Right lobe of liver (tissue), 6 donors: ENCODE measurements at regions not wholly inside any gene's neighbourhood (a gene's known extent, or its start where the extent isn't known, plus 50 kb on each side); places are given as distances from the start of the nearest gene placed in this dataset.
"Not testable (repeated sequence)": the region's sequence is repeated elsewhere in the genome, so short reads cannot be mapped to it uniquely, and the experiment has no call there.

Experiments
- ATAC-seq, 4 donors: fragments of 200-7000 bp; cut with Tn5 transposase; one replicate each; pipeline ENCODE4 v1.9.1; 2020; ENCODE audit warnings: mild to moderate bottlenecking in 4 of 4, moderate library complexity in 4 of 4
- DNase-seq, 3 donors: peaks; one replicate each; pipeline ENCODE4 v3.0.0-alpha.2; 2020
- H3K27ac ChIP-seq, 3 donors: fragments of 200-600 bp; one replicate each; pipeline ENCODE4 v1.8.0; 2022
- H3K27me3 ChIP-seq, 2 donors: fragments of 200-600 bp; one replicate each; pipeline ENCODE4 v1.8.0; 2022
- H3K36me3 ChIP-seq, 4 donors: fragments of 200-600 bp; sonication (generic) in 1 of 4; one replicate each; pipeline versions ENCODE4 v1.5.1 to v1.8.0; 2017 to 2022; ENCODE audit warnings: control low read depth in 1 of 4
- H3K4me1 ChIP-seq, 4 donors: fragments of 200-600 bp; sonication (generic) in 1 of 4; one replicate each; pipeline versions ENCODE4 v1.5.1 to v1.8.0; 2017 to 2022; ENCODE audit warnings: control low read depth in 1 of 4
- H3K4me3 ChIP-seq, 3 donors: fragments of 200-600 bp; one replicate each; pipeline ENCODE4 v1.8.0; 2022
- H3K9me3 ChIP-seq, 4 donors: fragments of 200-600 bp; sonication (generic) in 1 of 4; one replicate each; pipeline versions ENCODE4 v1.5.1 to v1.8.0; 2017 to 2022; ENCODE audit warnings: control low read depth in 1 of 4
- POLR2A ChIP-seq: fragments of 450-650 bp; IDR thresholded peaks from one replicate; pipeline ENCODE4 v1.6.1; 2017; ENCODE audit warnings: antibody characterized with exemption, mild to moderate bottlenecking
- WGBS: methylation state at CpG from one replicate; pipeline ENCODE4 v1.1.6; 2018; ENCODE audit warnings: low coverage, low lambda C conversion rate; ENCODE audit not compliant: insufficient coverage; ENCODE audit errors: missing lambda C conversion rate; 5-methylcytosine and 5-hydroxymethylcytosine counted together
- intact Hi-C, 2 donors: fragments of 100-400 bp; cut with DNase I; formaldehyde crosslinking; loops; one replicate each; pipeline versions ENCODE4 v1.11.2 to v1.14.1; 2022
- TF ChIP-seq, protein P1 (sequence below), 4 donors: fragments of 200-600 bp in 3 of 4; fragments of 450-650 bp in 1 of 4; IDR thresholded peaks; one replicate each; pipeline versions ENCODE4 v1.5.1 to v1.8.0; 2016 to 2022; ENCODE audit warnings: antibody characterized with exemption in 4 of 4, mild to moderate bottlenecking in 2 of 4
- donor health status: DM: no; HTN: yes; CAD: no.
- donor health status: DM: no; HTN: no; CAD: no.
- donor health status: DM: no; HTN: no; CAD: no.
- donor health status: DM: no; HTN: yes; CAD: no.
- donor health status: DM: no; HTN: yes; CAD: no.

DNA sequence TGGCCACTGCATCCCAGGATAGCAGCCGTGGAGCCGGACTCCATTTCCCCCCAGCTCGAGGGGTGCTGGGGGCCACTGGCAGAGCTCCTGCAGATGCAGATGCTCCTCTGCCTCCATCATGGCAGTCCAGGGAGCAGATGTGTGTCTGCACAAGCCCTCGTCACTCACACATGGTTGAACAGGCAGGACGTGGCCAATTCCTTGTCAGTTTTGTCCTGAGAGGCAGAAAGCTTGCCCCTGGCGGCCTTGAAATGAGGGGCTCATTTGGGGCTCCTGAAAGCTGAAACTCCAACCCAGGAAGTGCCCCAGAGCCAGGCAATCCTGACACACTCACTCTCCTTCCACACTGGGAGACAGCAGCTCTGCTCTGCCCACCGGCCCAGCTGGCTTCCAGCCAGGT is 100.9 kb upstream of the C14orf180 start:
- no peak overlapping the region for H3K4me3 ChIP-seq
- H3K4me1 ChIP-seq = no peaks in the 10 kb centered on the region
- no peak for DNase-seq
- no peak for ATAC-seq
- TF ChIP-seq POLR2A = no peak
- intact Hi-C loops = no loop called here
- no peaks in the 10 kb centered on the region for H3K36me3 ChIP-seq
- H3K27me3 ChIP-seq = no peaks in the 10 kb centered on the region
- H3K9me3 ChIP-seq = no peaks in the 10 kb centered on the region
- H3K27ac ChIP-seq = no peak overlapping the region
- no CpG with 5 or more reads among the region's 7 CpGs for WGBS

DNA sequence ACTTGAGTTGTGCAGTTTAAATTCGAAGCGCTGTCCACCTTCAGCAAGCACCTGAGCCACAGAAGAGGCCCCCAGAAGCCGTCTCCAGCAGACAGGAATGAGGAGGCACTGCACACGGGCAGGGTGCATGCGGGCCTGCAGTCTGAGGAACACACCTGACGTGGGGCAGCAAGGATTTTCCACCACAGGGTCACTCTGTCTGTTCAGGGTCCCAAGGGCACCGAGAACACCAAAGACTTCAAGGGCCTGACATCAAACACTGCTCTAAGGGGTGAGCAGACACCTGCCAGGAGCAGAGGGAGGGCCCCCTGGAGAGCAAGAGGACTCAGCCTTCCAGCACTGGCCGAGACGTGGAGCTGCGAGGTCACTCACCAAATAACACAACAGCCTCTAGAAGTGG is 99.7 kb upstream of the C14orf180 start:
- Histone ChIP-seq H3K4me1 (no peaks in the 10 kb centered on the region), H3K36me3 (no peaks in the 10 kb centered on the region), H3K27ac (no peak overlapping the region), H3K27me3 (no peaks in the 10 kb centered on the region), H3K9me3 (no peaks in the 10 kb centered on the region), H3K4me3 (no peak overlapping the region)
- no peak for ATAC-seq
- no peak for DNase-seq
- WGBS = 55% methylated on average over 5 of the region's 10 CpGs
- TF ChIP-seq, protein P1, sequence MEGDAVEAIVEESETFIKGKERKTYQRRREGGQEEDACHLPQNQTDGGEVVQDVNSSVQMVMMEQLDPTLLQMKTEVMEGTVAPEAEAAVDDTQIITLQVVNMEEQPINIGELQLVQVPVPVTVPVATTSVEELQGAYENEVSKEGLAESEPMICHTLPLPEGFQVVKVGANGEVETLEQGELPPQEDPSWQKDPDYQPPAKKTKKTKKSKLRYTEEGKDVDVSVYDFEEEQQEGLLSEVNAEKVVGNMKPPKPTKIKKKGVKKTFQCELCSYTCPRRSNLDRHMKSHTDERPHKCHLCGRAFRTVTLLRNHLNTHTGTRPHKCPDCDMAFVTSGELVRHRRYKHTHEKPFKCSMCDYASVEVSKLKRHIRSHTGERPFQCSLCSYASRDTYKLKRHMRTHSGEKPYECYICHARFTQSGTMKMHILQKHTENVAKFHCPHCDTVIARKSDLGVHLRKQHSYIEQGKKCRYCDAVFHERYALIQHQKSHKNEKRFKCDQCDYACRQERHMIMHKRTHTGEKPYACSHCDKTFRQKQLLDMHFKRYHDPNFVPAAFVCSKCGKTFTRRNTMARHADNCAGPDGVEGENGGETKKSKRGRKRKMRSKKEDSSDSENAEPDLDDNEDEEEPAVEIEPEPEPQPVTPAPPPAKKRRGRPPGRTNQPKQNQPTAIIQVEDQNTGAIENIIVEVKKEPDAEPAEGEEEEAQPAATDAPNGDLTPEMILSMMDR (IDR thresholded peaks at IDR 0.05) = no peak
- TF ChIP-seq POLR2A = no peak
- intact Hi-C loops = no loop called here

DNA sequence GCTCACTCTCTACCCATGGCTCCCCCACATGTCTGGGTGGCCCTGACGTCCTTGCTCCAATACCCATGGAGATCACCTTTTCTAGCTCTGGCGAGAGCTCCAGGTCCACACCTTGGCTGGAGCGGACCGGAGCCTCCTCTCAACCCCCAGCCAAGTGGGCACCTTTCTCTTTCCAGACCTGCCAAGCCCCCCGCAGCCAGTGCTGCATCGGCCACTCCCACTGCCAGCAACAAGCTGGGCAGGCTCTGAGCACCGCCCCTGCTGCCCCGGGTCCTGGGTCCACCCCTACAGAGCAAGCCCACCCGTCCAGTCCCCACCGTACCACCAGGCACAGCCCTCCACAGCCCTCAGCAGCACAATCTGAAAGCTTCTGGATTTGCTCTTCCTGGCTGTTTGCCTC is 98.2 kb upstream of the C14orf180 start:
- Histone ChIP-seq H3K4me3 (no peak overlapping the region), H3K9me3 (no peaks in the 10 kb centered on the region), H3K27me3 (no peaks in the 10 kb centered on the region), H3K27ac (no peak overlapping the region), H3K4me1 (no peaks in the 10 kb centered on the region), H3K36me3 (no peaks in the 10 kb centered on the region)
- WGBS = 57% methylated on average over 1 of the region's 10 CpGs
- intact Hi-C loops = no loop called here
- TF ChIP-seq, protein P1 (IDR thresholded peaks at IDR 0.05) = no peak
- TF ChIP-seq POLR2A = no peak
- DNase-seq (no peak), ATAC-seq (peak in 1 of 4 donors; percentile 26)

DNA sequence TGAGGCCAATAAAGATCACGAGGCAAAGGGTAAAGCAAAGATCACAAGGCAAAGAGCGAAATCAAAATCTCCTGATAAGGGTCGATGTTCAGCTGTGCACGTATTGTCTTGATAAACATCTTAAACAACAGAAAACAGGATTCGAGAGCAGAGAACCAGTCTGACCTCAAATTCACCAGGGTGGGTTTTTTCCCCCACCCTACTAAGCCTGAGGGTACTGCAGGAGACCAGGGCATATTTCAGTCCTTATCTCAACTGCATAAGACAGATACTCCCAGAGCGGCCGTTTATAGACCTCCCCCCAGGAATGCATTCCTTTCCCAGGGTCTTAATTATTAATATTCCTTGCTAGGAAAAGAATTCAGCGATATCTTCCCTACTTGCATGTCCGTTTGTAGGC is 97.5 kb upstream of the C14orf180 start:
- H3K36me3 ChIP-seq, H3K4me3 ChIP-seq, H3K27me3 ChIP-seq, DNase-seq, intact Hi-C loops, H3K27ac ChIP-seq, H3K9me3 ChIP-seq, ATAC-seq, H3K4me1 ChIP-seq: not testable (repeated sequence)
- 52% methylated on average over 9 of the region's 9 CpGs for WGBS

DNA sequence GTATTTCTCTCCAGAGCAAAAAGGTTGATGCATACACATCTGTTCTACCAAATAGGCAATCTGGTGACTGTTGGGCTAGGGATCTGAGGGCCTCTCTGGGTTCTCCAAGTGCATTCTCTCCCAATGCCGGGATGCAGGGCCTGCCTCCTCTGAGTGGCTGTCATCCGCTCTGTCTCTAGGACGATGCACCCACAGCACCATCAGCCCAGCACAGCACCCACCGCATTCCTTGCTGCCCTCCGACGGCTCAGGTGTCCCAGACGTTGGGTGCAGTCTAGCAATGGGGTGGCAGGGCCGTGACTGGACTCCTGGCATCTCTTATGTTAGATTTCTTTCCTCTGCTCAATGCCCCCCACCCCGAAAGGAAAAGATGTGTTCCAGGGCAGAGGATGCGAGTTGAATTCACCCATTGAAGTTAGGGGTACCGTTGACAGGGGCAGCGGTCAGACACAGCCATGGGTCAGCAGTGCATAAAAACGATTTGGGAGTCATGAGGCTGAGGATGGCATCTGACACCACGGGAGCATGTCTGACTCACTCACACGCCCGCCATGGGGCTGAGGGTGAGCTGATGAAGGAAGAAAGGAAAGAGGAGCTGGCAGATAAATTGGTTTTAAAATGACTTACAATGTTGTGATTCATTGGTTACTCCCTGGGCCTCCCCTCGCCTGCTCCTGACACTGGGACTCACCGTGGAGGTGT is 93.2 kb upstream of the C14orf180 start:
- no peak overlapping the region for H3K4me3 ChIP-seq
- no peaks in the 10 kb centered on the region for H3K4me1 ChIP-seq
- TF ChIP-seq, protein P1 (IDR thresholded peaks at IDR 0.05) = no peak
- no peak for TF ChIP-seq POLR2A
- intact Hi-C loops = no loop called here
- no peaks in the 10 kb centered on the region for H3K27me3 ChIP-seq
- DNase-seq (no peak), ATAC-seq (no peak)
- no peak overlapping the region for H3K27ac ChIP-seq
- H3K36me3 ChIP-seq = no peaks in the 10 kb centered on the region
- WGBS = 57% methylated on average over 13 of the region's 18 CpGs
- H3K9me3 ChIP-seq = no peaks in the 10 kb centered on the region
